Upper lobe of right lung (tissue), 1 donor: ENCODE measurements at regions not wholly inside any gene's neighbourhood (a gene's known extent, or its start where the extent isn't known, plus 50 kb on each side); places are given as distances from the start of the nearest gene placed in this dataset.

Experiments used
- ATAC-seq: fragments of 200-7000 bp; cut with Tn5 transposase; one replicate; pipeline ENCODE4 v1.9.1; 2020; ENCODE audit warnings: mild to moderate bottlenecking, moderate library complexity
- DNase-seq: peaks from one replicate; pipeline ENCODE4 v3.0.0-alpha.2; 2020
- H3K27ac ChIP-seq: fragments of 200-600 bp; one replicate; pipeline ENCODE4 v1.8.0; 2022
- H3K27me3 ChIP-seq: fragments of 200-600 bp; one replicate; pipeline ENCODE4 v1.8.0; 2022; ENCODE audit warnings: mild to moderate bottlenecking
- H3K36me3 ChIP-seq: fragments of 200-600 bp; one replicate; pipeline ENCODE4 v1.8.0; 2022
- H3K4me1 ChIP-seq: fragments of 200-600 bp; one replicate; pipeline ENCODE4 v1.8.0; 2022
- H3K4me3 ChIP-seq: fragments of 200-600 bp; one replicate; pipeline ENCODE4 v1.8.0; 2022; ENCODE audit warnings: mild to moderate bottlenecking
- H3K9me3 ChIP-seq: fragments of 200-600 bp; one replicate; pipeline ENCODE4 v1.8.0; 2022
- CTCF ChIP-seq: fragments of 200-600 bp; IDR thresholded peaks from one replicate; pipeline ENCODE4 v1.8.0; 2022; ENCODE audit warnings: antibody characterized with exemption
- intact Hi-C: fragments of 100-400 bp; cut with DNase I; formaldehyde crosslinking; loops from one replicate; pipeline ENCODE4 v1.11.0; 2022
- donor health status: DM: no; HTN: yes; CAD: no; lungs with severe emphysema.

GRCh38 chr20:10828180-10828579, 154.4 kb upstream of the JAG1 start:
- Histone ChIP-seq H3K27ac (no peak overlapping the region), H3K27me3 (no peaks in the 10 kb centered on the region), H3K36me3 (no peaks in the 10 kb centered on the region), H3K9me3 (no peaks in the 10 kb centered on the region), H3K4me3 (no peak overlapping the region), H3K4me1 (no peaks in the 10 kb centered on the region)
- ATAC-seq: no peak
- TF ChIP-seq CTCF: no peak
- DNase-seq: no peak
- intact Hi-C loops: no loop called here

GRCh38 chr20:10832141-10832540, 158.3 kb upstream of the JAG1 start:
- intact Hi-C loops: no loop called here

GRCh38 chr20:10837901-10838300, 164.1 kb upstream of the JAG1 start:
- ATAC-seq (no peak), DNase-seq (no peak)
- Histone ChIP-seq H3K27me3 (no peaks in the 10 kb centered on the region), H3K4me1 (no peaks in the 10 kb centered on the region), H3K4me3 (no peak overlapping the region), H3K36me3 (no peaks in the 10 kb centered on the region), H3K9me3 (peaks cover 7% of the 10 kb centered on the region), H3K27ac (no peak overlapping the region)
- TF ChIP-seq CTCF: no peak
- intact Hi-C loops: no loop called here

More at GRCh38 chr20:10832141-10832540, 158.3 kb upstream of the JAG1 start:
- ATAC-seq (no peak), DNase-seq (no peak)
- H3K27ac ChIP-seq: no peak overlapping the region
- TF ChIP-seq CTCF: no peak
- H3K4me1 ChIP-seq: no peaks in the 10 kb centered on the region
- H3K27me3 ChIP-seq: no peaks in the 10 kb centered on the region
- H3K4me3 ChIP-seq: no peak overlapping the region
- no peaks in the 10 kb centered on the region for H3K9me3 ChIP-seq
- H3K36me3 ChIP-seq: no peaks in the 10 kb centered on the region

- no peaks in the 10 kb centered on the region for H3K36me3 ChIP-seq
- no peak overlapping the region for H3K4me3 ChIP-seq
- intact Hi-C loops: no loop called here
- peaks cover 7% of the 10 kb centered on the region for H3K9me3 ChIP-seq
- ATAC-seq: no peak
- no peak for TF ChIP-seq CTCF
- no peaks in the 10 kb centered on the region for H3K4me1 ChIP-seq
- DNase-seq: no peak
- H3K27ac ChIP-seq: no peak overlapping the region
- H3K27me3 ChIP-seq: no peaks in the 10 kb centered on the region
Measured at GRCh38 chr20:10842116-10842515, 168.3 kb upstream of the JAG1 start.

- ATAC-seq (no peak), DNase-seq (no peak)
- H3K36me3 ChIP-seq: no peaks in the 10 kb centered on the region
- TF ChIP-seq CTCF: no peak
- H3K4me1 ChIP-seq: no peaks in the 10 kb centered on the region
- intact Hi-C loops: no loop called here
- no peak overlapping the region for H3K4me3 ChIP-seq
- no peaks in the 10 kb centered on the region for H3K27me3 ChIP-seq
- no peak overlapping the region for H3K27ac ChIP-seq
- H3K9me3 ChIP-seq: peaks cover 7% of the 10 kb centered on the region
Measured at GRCh38 chr20:10843146-10843711, 169.4 kb upstream of the JAG1 start.

GRCh38 chr20:10846766-10847165, 173.0 kb upstream of the JAG1 start:
- DNase-seq (no peak), ATAC-seq (no peak)
- Histone ChIP-seq H3K4me1 (no peaks in the 10 kb centered on the region), H3K27me3 (no peaks in the 10 kb centered on the region), H3K4me3 (no peak overlapping the region), H3K27ac (no peak overlapping the region), H3K9me3 (peaks cover 4% of the 10 kb centered on the region), H3K36me3 (no peaks in the 10 kb centered on the region)
- intact Hi-C loops: no loop called here
- TF ChIP-seq CTCF: no peak
